OCI-LY7 (cell line): ENCODE measurements at regions not wholly inside any gene's neighbourhood (a gene's known extent, or its start where the extent isn't known, plus 50 kb on each side); places are given as distances from the start of the nearest gene placed in this dataset.

Source experiments
- BruUV-seq: library from RNA; stranded (reverse); fragments of 400-500 nt; replicated peaks from 2 replicates; lab custom pipeline; 2021; lab: Mats Ljungman, UMichigan
- CTCF ChIA-PET: fragments of 300-600 bp; sonication (Branson Sonifier 250); formaldehyde crosslinking; loops from one replicate; lab custom pipeline; 2022; ENCODE audit warnings: antibody characterized with exemption; ENCODE audit not compliant: unreplicated experiment; lab: Charles Lee
- POLR2A ChIA-PET: fragments of 300-600 bp; sonication (Branson Sonifier 250); formaldehyde crosslinking; loops from one replicate; lab custom pipeline; 2022; ENCODE audit warnings: antibody characterized with exemption; lab: Charles Lee
- DNase-seq: peaks from one replicate; pipeline ENCODE4 v3.0.0-alpha.2; 2015; ENCODE audit warnings: low spot score
- H2AFZ ChIP-seq: fragments of 200-600 bp; sonication (generic), shearing (Covaris generic); 2 replicates; pipeline ENCODE4 v1.6.1; 2014; ENCODE audit warnings: mild to moderate bottlenecking, antibody characterized with exemption, low read length, moderate library complexity
- H3K27ac ChIP-seq: fragments of 200-600 bp; sonication (generic); 2 replicates; pipeline ENCODE4 v1.5.1; 2014; ENCODE audit warnings: mixed run types, low read depth, mild to moderate bottlenecking, moderate library complexity, low read length, inconsistent platforms; ENCODE audit not compliant: poor library complexity, severe bottlenecking
- H3K36me3 ChIP-seq: fragments of 200-600 bp; sonication (generic); 2 replicates; pipeline ENCODE4 v1.6.1; 2014; ENCODE audit warnings: mild to moderate bottlenecking, antibody characterized with exemption, low read length, moderate library complexity, mixed read lengths; ENCODE audit not compliant: insufficient read depth
- H3K4me1 ChIP-seq: fragments of 200-600 bp; sonication (generic); 2 replicates; pipeline ENCODE4 v1.5.1; 2014; ENCODE audit warnings: mild to moderate bottlenecking, low read length; ENCODE audit not compliant: insufficient read depth, poor library complexity, severe bottlenecking
- H3K4me2 ChIP-seq: fragments of 200-600 bp; sonication (generic); 2 replicates; pipeline ENCODE4 v1.6.1; 2014; ENCODE audit warnings: mild to moderate bottlenecking, low read length
- H3K4me3 ChIP-seq: fragments of 200-600 bp; sonication (generic); 2 replicates; pipeline ENCODE4 v1.5.1; 2014; ENCODE audit warnings: mild to moderate bottlenecking, low read depth, low read length; ENCODE audit not compliant: poor library complexity, severe bottlenecking
- H3K79me2 ChIP-seq: fragments of 200-600 bp; sonication (generic); 2 replicates; pipeline ENCODE4 v1.6.1; 2016; ENCODE audit warnings: low read depth, mild to moderate bottlenecking, low read length, moderate library complexity, mixed read lengths; ENCODE audit not compliant: insufficient read depth
- H3K9me2 ChIP-seq: fragments of 200-600 bp; sonication (generic); 2 replicates; pipeline ENCODE4 v1.6.1; 2016; ENCODE audit warnings: mild to moderate bottlenecking, low read length, mixed read lengths; ENCODE audit not compliant: insufficient read depth
- H3K9me3 ChIP-seq: fragments of 200-600 bp; sonication (generic); 2 replicates; pipeline ENCODE4 v1.6.1; 2014; ENCODE audit warnings: mild to moderate bottlenecking, mixed run types, low read length, mixed read lengths
- H4K20me1 ChIP-seq: fragments of 200-600 bp; sonication (generic); 2 replicates; pipeline ENCODE4 v1.6.1; 2014; ENCODE audit warnings: mild to moderate bottlenecking, antibody characterized with exemption, low read length, moderate library complexity, mixed read lengths; ENCODE audit not compliant: insufficient read depth
- CTCF ChIP-seq: fragments of 200-600 bp; sonication (generic); conservative IDR thresholded peaks from 2 replicates; pipeline ENCODE4 v1.5.1; 2014; ENCODE audit warnings: mild to moderate bottlenecking, antibody characterized with exemption, low read length, moderate library complexity, mixed read lengths
- EZH2phosphoT487 ChIP-seq: fragments of 200-600 bp; sonication (generic); IDR thresholded peaks from 2 replicates; pipeline ENCODE4 v1.6.1; 2018; ENCODE audit warnings: low read depth, borderline replicate concordance, mild to moderate bottlenecking, mixed run types, antibody characterized with exemption, low read length, moderate library complexity, mixed read lengths
- intact Hi-C: fragments of 100-400 bp; cut with micrococcal nuclease; formaldehyde crosslinking; loops from one replicate; pipeline ENCODE4 v1.10.0; 2022; ENCODE audit not compliant: unreplicated experiment

- Histone ChIP-seq H3K79me2 (no peaks in the 10 kb centered on the region), H3K4me2 (no peak overlapping the region), H3K9me3 (no peaks in the 10 kb centered on the region), H3K4me3 (no peak overlapping the region), H3K36me3 (no peaks in the 10 kb centered on the region), H2AFZ (no peak overlapping the region), H3K9me2 (no peaks in the 10 kb centered on the region), H3K27ac (no peak overlapping the region), H3K4me1 (peaks cover 17% of the 10 kb centered on the region), H4K20me1 (no peaks in the 10 kb centered on the region)
- POLR2A ChIA-PET = no interaction called here
- BruUV-seq = no TSS peak
- TF ChIP-seq EZH2phosphoT487 = no peak
- TF ChIP-seq CTCF = no peak
- intact Hi-C loops = no loop called here
- CTCF ChIA-PET = no interaction called here
- no peak for DNase-seq
These were observed 88.0 kb upstream of the RIPOR2 start for GRCh38 chr6:25023781-25024180.

GRCh38 chr6:25024821-25025220, 89.1 kb upstream of the RIPOR2 start:
- H3K79me2 ChIP-seq = no peaks in the 10 kb centered on the region
- H3K4me2 ChIP-seq = no peak overlapping the region
- no peak overlapping the region for H2AFZ ChIP-seq
- H3K4me1 ChIP-seq = peaks cover 17% of the 10 kb centered on the region
- H3K4me3 ChIP-seq = no peak overlapping the region
- ChIA-PET CTCF (no interaction called here), POLR2A (interaction anchor here (0.6 to 1.6 kb wide), 4 partner anchors 11 to 631 kb away, joined by 3 to 7 read pairs (median 3); no protein-coding TSS in a partner anchor)
- TF ChIP-seq EZH2phosphoT487 = no peak
- TF ChIP-seq CTCF = no peak
- H3K9me2 ChIP-seq = no peaks in the 10 kb centered on the region
- no peaks in the 10 kb centered on the region for H4K20me1 ChIP-seq
- H3K27ac ChIP-seq = no peak overlapping the region
- H3K36me3 ChIP-seq = no peaks in the 10 kb centered on the region
- BruUV-seq = no TSS peak
- intact Hi-C loops = no loop called here
- no peak for DNase-seq
- H3K9me3 ChIP-seq = no peaks in the 10 kb centered on the region

GRCh38 chr6:25025248-25025918, 89.6 kb upstream of the RIPOR2 start:
- no peak overlapping the region for H3K27ac ChIP-seq
- no peaks in the 10 kb centered on the region for H3K9me3 ChIP-seq

More at GRCh38 chr6:25025248-25025918, 89.6 kb upstream of the RIPOR2 start:
- no TSS peak for BruUV-seq
- intact Hi-C loops = no loop called here
- Histone ChIP-seq H3K79me2 (no peaks in the 10 kb centered on the region), H3K4me1 (peaks cover 17% of the 10 kb centered on the region), H3K36me3 (no peaks in the 10 kb centered on the region), H4K20me1 (no peaks in the 10 kb centered on the region), H3K4me2 (peak overlapping the region; percentile 49), H3K4me3 (no peak overlapping the region), H2AFZ (peak overlapping the region; percentile 35; the same call in 1 of the 2 replicates), H3K9me2 (no peaks in the 10 kb centered on the region)
- POLR2A ChIA-PET = interaction anchor here (0.7 to 2.8 kb wide), 10 partner anchors 10 to 479 kb away, joined by 3 to 21 read pairs (median 4); no protein-coding TSS in a partner anchor
- CTCF ChIA-PET = interaction anchor here (1.5 kb wide), 1 partner anchor 11 kb away, joined by 9 read pairs; no protein-coding TSS in a partner anchor
- TF ChIP-seq CTCF = no peak
- TF ChIP-seq EZH2phosphoT487 = no peak
- no peak for DNase-seq
